PC-9 (cell line): ENCODE measurements at regions not wholly inside any gene's neighbourhood (a gene's known extent, or its start where the extent isn't known, plus 50 kb on each side); places are given as distances from the start of the nearest gene placed in this dataset.

ENCODE experiments used
- BruUV-seq: library from RNA; stranded (reverse); fragments of 400-500 nt; replicated peaks from 2 replicates; lab custom pipeline; 2021; lab: Mats Ljungman, UMichigan
- CTCF ChIA-PET: fragments of 300-600 bp; sonication (Branson Sonifier 250); formaldehyde crosslinking; loops from one replicate; lab custom pipeline; 2022; ENCODE audit warnings: antibody characterized with exemption; lab: Charles Lee
- POLR2A ChIA-PET: fragments of 300-600 bp; sonication (Branson Sonifier 250); formaldehyde crosslinking; loops from one replicate; lab custom pipeline; 2022; ENCODE audit warnings: antibody characterized with exemption; ENCODE audit not compliant: unreplicated experiment; lab: Charles Lee
- DNase-seq, 2 experiments: peaks; one replicate each; pipeline versions ENCODE4 v3.0.0 to v3.0.0-alpha.2; 2015 to 2022; ENCODE audit warnings: mixed read lengths in 1 of 2
- H2AFZ ChIP-seq: fragments of 200-600 bp; sonication (generic); 2 replicates; pipeline ENCODE4 v1.8.1; 2017; ENCODE audit warnings: antibody characterized with exemption
- H3F3A ChIP-seq: fragments of 200-600 bp; sonication (generic); 2 replicates; pipeline ENCODE4 v1.8.1; 2017; ENCODE audit warnings: antibody characterized with exemption, mild to moderate bottlenecking, low read depth; ENCODE audit not compliant: insufficient read depth
- H3K27ac ChIP-seq: fragments of 200-600 bp; sonication (generic); 2 replicates; pipeline ENCODE4 v1.6.1; 2016; ENCODE audit warnings: mixed run types
- H3K27me3 ChIP-seq: fragments of 200-600 bp; sonication (generic); 2 replicates; pipeline ENCODE4 v1.6.1; 2016; ENCODE audit warnings: low read depth, mixed run types; ENCODE audit not compliant: insufficient read depth
- H3K36me3 ChIP-seq: fragments of 200-600 bp; sonication (generic); 2 replicates; pipeline ENCODE4 v1.6.1; 2016; ENCODE audit warnings: low read depth, mixed run types
- H3K4me1 ChIP-seq: fragments of 200-600 bp; sonication (generic); replicated peaks from 2 replicates; pipeline ENCODE4 v1.6.1; 2016; ENCODE audit warnings: mixed run types; ENCODE audit not compliant: insufficient read depth
- H3K4me2 ChIP-seq: fragments of 200-600 bp; sonication (generic); 2 replicates; pipeline ENCODE4 v1.6.1; 2017; ENCODE audit warnings: mixed run types
- H3K4me3 ChIP-seq: fragments of 200-600 bp; sonication (generic); 2 replicates; pipeline ENCODE4 v1.6.1; 2016; ENCODE audit warnings: mixed run types
- H3K79me2 ChIP-seq: fragments of 200-600 bp; sonication (generic); 2 replicates; pipeline ENCODE4 v1.6.1; 2017; ENCODE audit warnings: low read depth, mixed run types
- H3K9me2 ChIP-seq: fragments of 200-600 bp; sonication (generic); 2 replicates; pipeline ENCODE4 v1.8.1; 2017; ENCODE audit warnings: mild to moderate bottlenecking; ENCODE audit not compliant: insufficient read depth
- H3K9me3 ChIP-seq: fragments of 200-600 bp; sonication (generic); 2 replicates; pipeline ENCODE4 v1.8.1; 2016; ENCODE audit warnings: low read depth; ENCODE audit not compliant: insufficient read depth
- H4K20me1 ChIP-seq: fragments of 200-600 bp; sonication (generic); 2 replicates; pipeline ENCODE4 v1.8.1; 2017; ENCODE audit not compliant: insufficient read depth
- EZH2 ChIP-seq: fragments of 200-600 bp; sonication (generic); IDR thresholded peaks from 2 replicates; pipeline ENCODE4 v1.8.0; 2017; ENCODE audit warnings: antibody characterized with exemption, low read depth
- intact Hi-C: fragments of 100-400 bp; cut with micrococcal nuclease; formaldehyde crosslinking; loops from one replicate; pipeline ENCODE4 v1.10.0; 2022; ENCODE audit not compliant: unreplicated experiment
- TF ChIP-seq, protein P1 (sequence below): fragments of 200-600 bp; sonication (generic); conservative IDR thresholded peaks from 2 replicates; pipeline ENCODE4 v1.6.1; 2017; ENCODE audit warnings: mixed run types, antibody characterized with exemption, mild to moderate bottlenecking, moderate library complexity

DNA sequence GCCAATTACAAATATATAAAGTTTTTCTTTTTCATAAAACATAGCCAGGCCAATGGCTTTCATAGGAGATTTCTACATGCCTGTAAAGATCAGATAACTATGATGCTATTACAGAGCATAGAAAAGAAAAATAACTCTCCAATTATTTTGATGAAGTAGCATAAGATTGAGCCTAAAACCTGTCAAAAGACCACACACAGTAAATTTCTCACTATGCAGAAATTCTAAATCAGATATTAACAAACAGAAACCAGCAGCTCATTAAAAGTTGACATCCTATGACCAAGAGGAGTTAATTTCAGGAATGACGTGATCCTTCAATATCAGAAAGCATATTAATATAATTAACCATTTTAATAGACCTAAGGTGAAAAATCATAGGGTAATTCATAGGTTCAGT is 139.0 kb upstream of the PIEZO2 start:
- Histone ChIP-seq H4K20me1 (no peaks in the 10 kb centered on the region), H3K9me2 (no peaks in the 10 kb centered on the region), H3K9me3 (no peaks in the 10 kb centered on the region), H3K27me3 (peaks cover 34% of the 10 kb centered on the region), H3K27ac (no peak overlapping the region), H3K79me2 (no peaks in the 10 kb centered on the region), H3K4me3 (no peak overlapping the region), H2AFZ (no peak overlapping the region), H3F3A (no peaks in the 10 kb centered on the region), H3K4me1 (no peaks in the 10 kb centered on the region), H3K4me2 (no peak overlapping the region), H3K36me3 (no peaks in the 10 kb centered on the region)
- ChIA-PET POLR2A (no interaction called here), CTCF (no interaction called here)
- BruUV-seq = no TSS peak
- intact Hi-C loops = no loop called here
- DNase-seq = no peak
- TF ChIP-seq, protein P1, sequence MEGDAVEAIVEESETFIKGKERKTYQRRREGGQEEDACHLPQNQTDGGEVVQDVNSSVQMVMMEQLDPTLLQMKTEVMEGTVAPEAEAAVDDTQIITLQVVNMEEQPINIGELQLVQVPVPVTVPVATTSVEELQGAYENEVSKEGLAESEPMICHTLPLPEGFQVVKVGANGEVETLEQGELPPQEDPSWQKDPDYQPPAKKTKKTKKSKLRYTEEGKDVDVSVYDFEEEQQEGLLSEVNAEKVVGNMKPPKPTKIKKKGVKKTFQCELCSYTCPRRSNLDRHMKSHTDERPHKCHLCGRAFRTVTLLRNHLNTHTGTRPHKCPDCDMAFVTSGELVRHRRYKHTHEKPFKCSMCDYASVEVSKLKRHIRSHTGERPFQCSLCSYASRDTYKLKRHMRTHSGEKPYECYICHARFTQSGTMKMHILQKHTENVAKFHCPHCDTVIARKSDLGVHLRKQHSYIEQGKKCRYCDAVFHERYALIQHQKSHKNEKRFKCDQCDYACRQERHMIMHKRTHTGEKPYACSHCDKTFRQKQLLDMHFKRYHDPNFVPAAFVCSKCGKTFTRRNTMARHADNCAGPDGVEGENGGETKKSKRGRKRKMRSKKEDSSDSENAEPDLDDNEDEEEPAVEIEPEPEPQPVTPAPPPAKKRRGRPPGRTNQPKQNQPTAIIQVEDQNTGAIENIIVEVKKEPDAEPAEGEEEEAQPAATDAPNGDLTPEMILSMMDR = no peak
- no peak for TF ChIP-seq EZH2

DNA sequence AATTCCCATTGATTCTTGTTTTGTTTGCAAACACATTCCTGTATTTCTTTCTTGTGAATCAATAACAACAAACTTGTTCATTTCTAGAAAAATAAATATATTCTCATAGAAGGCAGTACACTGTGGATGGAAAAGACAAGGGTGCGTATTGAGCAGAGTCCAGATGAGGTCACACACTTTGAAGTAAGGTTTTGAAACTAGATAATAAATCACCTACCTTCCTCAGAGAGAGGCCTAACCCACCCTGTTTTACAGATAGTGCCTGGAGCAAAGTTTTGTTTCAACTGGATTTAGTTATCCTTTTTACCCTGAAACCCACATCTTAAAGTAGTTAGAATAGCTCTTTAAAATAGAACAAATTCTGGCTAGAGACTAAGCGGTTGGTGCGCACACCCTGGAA is 137.1 kb upstream of the PIEZO2 start:
- peaks cover 22% of the 10 kb centered on the region; the same call in 1 of the 2 replicates for H3K27me3 ChIP-seq
- no peaks in the 10 kb centered on the region for H3K79me2 ChIP-seq
- H3K27ac ChIP-seq = no peak overlapping the region
- ChIA-PET POLR2A (no interaction called here), CTCF (no interaction called here)
- no peaks in the 10 kb centered on the region for H3K36me3 ChIP-seq
- no peaks in the 10 kb centered on the region for H4K20me1 ChIP-seq
- intact Hi-C loops = no loop called here
- H3K9me2 ChIP-seq = no peaks in the 10 kb centered on the region
- no TSS peak for BruUV-seq
- no peak for DNase-seq
- no peak for TF ChIP-seq EZH2
- TF ChIP-seq, protein P1 = no peak
- no peak overlapping the region for H3K4me3 ChIP-seq
- H3K9me3 ChIP-seq = no peaks in the 10 kb centered on the region
- H3K4me2 ChIP-seq = no peak overlapping the region
- H2AFZ ChIP-seq = no peak overlapping the region
- H3K4me1 ChIP-seq = no peaks in the 10 kb centered on the region
- no peaks in the 10 kb centered on the region for H3F3A ChIP-seq

DNA sequence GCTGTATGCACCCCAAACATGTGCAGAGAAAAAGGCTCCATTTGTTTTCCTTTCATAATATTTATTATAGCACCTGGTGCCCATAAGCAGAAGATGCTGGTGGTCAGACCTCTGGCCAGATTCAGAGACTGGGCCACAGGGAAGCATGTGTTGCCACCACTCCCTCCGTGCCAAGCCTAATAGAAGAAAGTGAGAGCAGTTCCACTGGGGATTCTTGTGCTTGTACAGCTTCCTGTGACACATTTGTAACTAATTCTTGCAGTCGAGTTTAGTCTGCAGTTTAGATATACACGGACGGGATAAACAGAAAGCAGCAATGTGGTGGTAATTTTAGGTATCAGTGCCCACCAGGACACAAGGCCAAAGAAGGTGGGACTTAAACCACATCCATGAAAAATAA is 135.4 kb upstream of the PIEZO2 start:
- H3K4me3 ChIP-seq = no peak overlapping the region
- no TSS peak for BruUV-seq
- no peaks in the 10 kb centered on the region for H3K36me3 ChIP-seq
- H3K9me3 ChIP-seq = no peaks in the 10 kb centered on the region
- no peak overlapping the region for H3K4me2 ChIP-seq
- H3K27me3 ChIP-seq = peaks cover 18% of the 10 kb centered on the region; the same call in 1 of the 2 replicates
- H2AFZ ChIP-seq = no peak overlapping the region
- no peaks in the 10 kb centered on the region for H4K20me1 ChIP-seq
- TF ChIP-seq EZH2 = no peak
- TF ChIP-seq, protein P1 = no peak
- H3K9me2 ChIP-seq = no peaks in the 10 kb centered on the region
- H3K79me2 ChIP-seq = no peaks in the 10 kb centered on the region
- H3K27ac ChIP-seq = no peak overlapping the region
- H3F3A ChIP-seq = no peaks in the 10 kb centered on the region
- ChIA-PET POLR2A (no interaction called here), CTCF (no interaction called here)
- DNase-seq = no peak
- H3K4me1 ChIP-seq = no peaks in the 10 kb centered on the region
- intact Hi-C loops = no loop called here
